Transverse colon (tissue), 4 donors: ENCODE measurements at regions not wholly inside any gene's neighbourhood (a gene's known extent, or its start where the extent isn't known, plus 50 kb on each side); places are given as distances from the start of the nearest gene placed in this dataset.

Experiments used
- DNase-seq: peaks from one replicate; pipeline ENCODE4 v3.0.0-alpha.2; 2019
- H3K27ac ChIP-seq, 4 donors: fragments of 200-600 bp; sonication (generic); 2 replicates each; pipeline ENCODE4 v1.5.1; 2016 to 2018; ENCODE audit warnings: inconsistent platforms in 4 of 4
- H3K27me3 ChIP-seq: fragments of 200-600 bp; sonication (generic); 2 replicates; pipeline ENCODE4 v1.5.1; 2017; ENCODE audit warnings: inconsistent platforms
- H3K36me3 ChIP-seq, 4 donors: fragments of 200-600 bp; sonication (generic); 2 replicates each; pipeline ENCODE4 v1.5.1; 2017 to 2019; ENCODE audit warnings: inconsistent platforms in 4 of 4
- H3K4me1 ChIP-seq, 4 donors: fragments of 200-600 bp; sonication (generic); 2 replicates each; pipeline ENCODE4 v1.5.1; 2017 to 2020; ENCODE audit warnings: inconsistent platforms in 4 of 4
- H3K4me3 ChIP-seq, 4 donors: fragments of 200-600 bp; sonication (generic); 1 replicate in 1 of 4; 2 replicates in 3 of 4; pipeline versions ENCODE4 v1.5.1 to v1.6.1; 2017 to 2019; ENCODE audit warnings: inconsistent platforms in 4 of 4
- H3K9me3 ChIP-seq, 2 donors: fragments of 200-600 bp; sonication (generic); 2 replicates each; pipeline ENCODE4 v1.5.1; 2017 to 2019; ENCODE audit warnings: inconsistent platforms in 2 of 2
- EP300 ChIP-seq: sonication (generic); formaldehyde crosslinking; IDR thresholded peaks from one replicate; pipeline ENCODE4 v1.6.1; 2017; ENCODE audit warnings: antibody characterized with exemption, low read depth
- POLR2A ChIP-seq: fragments of 450-650 bp; IDR thresholded peaks from one replicate; pipeline ENCODE4 v1.6.1; 2016; ENCODE audit warnings: antibody characterized with exemption, mild to moderate bottlenecking, moderate library complexity
- POLR2AphosphoS5 ChIP-seq, 3 donors: sonication (generic); formaldehyde crosslinking; IDR thresholded peaks; one replicate each; pipeline ENCODE4 v1.6.1; 2016; ENCODE audit warnings: antibody characterized with exemption in 3 of 3
- WGBS, 2 donors: methylation state at CpG; one replicate each; pipeline ENCODE4 v1.1.5; 2018; ENCODE audit warnings: low coverage in 1 of 2; 5-methylcytosine and 5-hydroxymethylcytosine counted together
- in situ Hi-C, 4 donors: fragments of 200-750 bp; cut with MboI; loops; one replicate each; pipeline versions ENCODE4 v1.15.0 to v1.15.1; 2017; ENCODE audit warnings: low sequenced_read_pairs in 3 of 4, low pct_ligation_motif_present in 1 of 4, low pct_unique_long_range_greater_than_20kb in 1 of 4
- intact Hi-C: fragments of 100-400 bp; cut with DNase I; formaldehyde crosslinking; loops from one replicate; pipeline ENCODE4 v1.15.1; 2023; ENCODE audit warnings: low total_unique reads
- TF ChIP-seq, protein P1 (sequence below), 5 experiments: fragments of 200-600 bp in 3 of 5; fragments of 450-650 bp in 2 of 5; sonication (generic) in 3 of 5; IDR thresholded peaks; 1 replicate in 2 of 5; 2 replicates in 3 of 5; pipeline ENCODE4 v1.5.1; 2016 to 2017; ENCODE audit warnings: antibody characterized with exemption in 5 of 5, inconsistent platforms in 3 of 5, mild to moderate bottlenecking in 2 of 5, moderate library complexity in 1 of 5

GRCh38 chr1:19564366-19564765, 79.0 kb upstream of the CAPZB start:
- Histone ChIP-seq H3K27ac (peak overlapping the region; percentile 73 to 81 (median 74)), H3K27me3 (no peaks in the 10 kb centered on the region), H3K36me3 (no peaks in the 10 kb centered on the region), H3K4me3 (no peak overlapping the region), H3K4me1 (peaks cover 0 to 17% (median 2%) of the 10 kb centered on the region in 4 donors), H3K9me3 (no peaks in the 10 kb centered on the region)
- in situ Hi-C loops: no loop called here
- TF ChIP-seq EP300 (no peak), POLR2AphosphoS5 (IDR thresholded peaks at IDR 0.05) (no peak), POLR2A (no peak)
- TF ChIP-seq, protein P1, sequence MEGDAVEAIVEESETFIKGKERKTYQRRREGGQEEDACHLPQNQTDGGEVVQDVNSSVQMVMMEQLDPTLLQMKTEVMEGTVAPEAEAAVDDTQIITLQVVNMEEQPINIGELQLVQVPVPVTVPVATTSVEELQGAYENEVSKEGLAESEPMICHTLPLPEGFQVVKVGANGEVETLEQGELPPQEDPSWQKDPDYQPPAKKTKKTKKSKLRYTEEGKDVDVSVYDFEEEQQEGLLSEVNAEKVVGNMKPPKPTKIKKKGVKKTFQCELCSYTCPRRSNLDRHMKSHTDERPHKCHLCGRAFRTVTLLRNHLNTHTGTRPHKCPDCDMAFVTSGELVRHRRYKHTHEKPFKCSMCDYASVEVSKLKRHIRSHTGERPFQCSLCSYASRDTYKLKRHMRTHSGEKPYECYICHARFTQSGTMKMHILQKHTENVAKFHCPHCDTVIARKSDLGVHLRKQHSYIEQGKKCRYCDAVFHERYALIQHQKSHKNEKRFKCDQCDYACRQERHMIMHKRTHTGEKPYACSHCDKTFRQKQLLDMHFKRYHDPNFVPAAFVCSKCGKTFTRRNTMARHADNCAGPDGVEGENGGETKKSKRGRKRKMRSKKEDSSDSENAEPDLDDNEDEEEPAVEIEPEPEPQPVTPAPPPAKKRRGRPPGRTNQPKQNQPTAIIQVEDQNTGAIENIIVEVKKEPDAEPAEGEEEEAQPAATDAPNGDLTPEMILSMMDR (IDR thresholded peaks at IDR 0.05): no peak
- DNase-seq: no peak
- intact Hi-C loops: no loop called here
- WGBS, 2 donors: 56 to 79% methylated on average over 5 of the region's 5 CpGs

- Histone ChIP-seq H3K4me1 (peaks cover 0 to 17% (median 2%) of the 10 kb centered on the region in 4 donors), H3K36me3 (no peaks in the 10 kb centered on the region), H3K4me3 (peak overlapping the region in 2 of 4 donors; percentile 16), H3K9me3 (no peaks in the 10 kb centered on the region), H3K27ac (peak overlapping the region; percentile 73 to 81 (median 74)), H3K27me3 (no peaks in the 10 kb centered on the region)
- WGBS, 2 donors: 44 to 59% methylated on average over 3 to 15 of the region's 15 CpGs
- in situ Hi-C loops: no loop called here
- peak; percentile 38 for DNase-seq
- TF ChIP-seq, protein P1 (IDR thresholded peaks at IDR 0.05): no peak
- TF ChIP-seq POLR2A (no peak), POLR2AphosphoS5 (IDR thresholded peaks at IDR 0.05) (peak in 2 of 3 donors; percentile 8 to 16), EP300 (no peak)
- intact Hi-C loops: no loop called here
These were observed 78.2 kb upstream of the CAPZB start for GRCh38 chr1:19563324-19564097.

GRCh38 chr1:19562847-19563246, 77.5 kb upstream of the CAPZB start:
- Histone ChIP-seq H3K27me3 (no peaks in the 10 kb centered on the region), H3K27ac (peak overlapping the region; percentile 73 to 81 (median 74)), H3K36me3 (no peaks in the 10 kb centered on the region), H3K4me1 (peaks cover 0 to 17% (median 2%) of the 10 kb centered on the region in 4 donors), H3K9me3 (no peaks in the 10 kb centered on the region), H3K4me3 (no peak overlapping the region)
- in situ Hi-C loops: no loop called here
- TF ChIP-seq POLR2AphosphoS5 (IDR thresholded peaks at IDR 0.05) (no peak), POLR2A (no peak), EP300 (no peak)
- TF ChIP-seq, protein P1 (IDR thresholded peaks at IDR 0.05): no peak
- no peak for DNase-seq
- 83 to 91% methylated on average over 2 of the region's 2 CpGs for WGBS, 2 donors
- intact Hi-C loops: no loop called here

DNA sequence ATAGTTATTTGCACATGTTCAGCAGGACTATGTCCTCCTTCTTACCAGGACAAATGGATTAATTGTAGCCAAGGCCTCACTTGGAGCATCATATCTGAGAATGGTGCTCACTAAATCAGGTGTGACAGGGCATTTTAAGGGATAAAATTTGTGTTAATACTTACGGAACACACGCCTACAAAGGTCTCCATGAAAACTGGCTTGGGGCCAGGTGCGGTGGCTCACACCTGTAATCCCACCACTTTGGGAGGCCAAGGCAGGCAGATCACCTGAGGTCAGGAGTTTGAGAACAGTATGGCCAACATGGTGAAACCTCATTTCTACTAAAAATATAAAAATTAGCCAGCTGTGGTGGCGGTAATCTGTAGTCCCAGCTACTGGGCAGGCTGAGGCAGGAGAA, 75.1 kb upstream of the CAPZB start:
- Histone ChIP-seq H3K4me1 (peaks cover 0 to 17% (median 2%) of the 10 kb centered on the region in 4 donors), H3K36me3 (no peaks in the 10 kb centered on the region), H3K9me3 (no peaks in the 10 kb centered on the region), H3K4me3 (no peak overlapping the region), H3K27ac (peak overlapping the region in 1 of 4 donors; percentile 6), H3K27me3 (no peaks in the 10 kb centered on the region)
- TF ChIP-seq POLR2A (no peak), POLR2AphosphoS5 (IDR thresholded peaks at IDR 0.05) (no peak), EP300 (no peak)
- TF ChIP-seq, protein P1 (IDR thresholded peaks at IDR 0.05): no peak
- in situ Hi-C loops: no loop called here
- intact Hi-C loops: no loop called here
- DNase-seq: no peak
- 85 to 100% methylated on average over 3 to 4 of the region's 4 CpGs for WGBS, 2 donors
